Neural cell (in vitro differentiated cells): ENCODE measurements at regions not wholly inside any gene's neighbourhood (a gene's known extent, or its start where the extent isn't known, plus 50 kb on each side); places are given as distances from the start of the nearest gene placed in this dataset.
"Not testable (repeated sequence)": the region's sequence is repeated elsewhere in the genome, so short reads cannot be mapped to it uniquely, and the experiment has no call there.

Source experiments
- H2AFZ ChIP-seq: fragments of 200-600, 300-800 bp; sonication (generic), shearing (Covaris generic); 2 replicates; pipeline ENCODE4 v1.6.0; 2014; ENCODE audit warnings: low read depth, mild to moderate bottlenecking, antibody characterized with exemption, low read length, moderate library complexity
- H3F3A ChIP-seq: fragments of 200-600 bp; shearing (Covaris generic); 2 replicates; pipeline ENCODE4 v1.6.1; 2016; ENCODE audit warnings: mild to moderate bottlenecking, moderate library complexity, mixed read lengths, antibody characterized with exemption, low read length; ENCODE audit not compliant: insufficient read depth, poor library complexity, severe bottlenecking
- H3K27ac ChIP-seq: fragments of 200-600, 300-800 bp; sonication (generic), shearing (Covaris generic); 2 replicates; pipeline ENCODE4 v1.5.1; 2014; ENCODE audit warnings: mild to moderate bottlenecking, low read length, moderate library complexity
- H3K27me3 ChIP-seq: fragments of 300-800, 200-600 bp; sonication (generic), shearing (Covaris generic); 2 replicates; pipeline ENCODE4 v1.6.0; 2014; ENCODE audit warnings: mild to moderate bottlenecking, low read depth, low read length, moderate library complexity; ENCODE audit not compliant: insufficient read depth
- H3K36me3 ChIP-seq: fragments of 300-800, 200-600 bp; sonication (generic), shearing (Covaris generic); 2 replicates; pipeline ENCODE4 v1.5.1; 2014; ENCODE audit warnings: mild to moderate bottlenecking, antibody characterized with exemption, low read length, moderate library complexity; ENCODE audit not compliant: insufficient read depth
- H3K4me2 ChIP-seq: fragments of 300-800, 200-600 bp; sonication (generic), shearing (Covaris generic); 2 replicates; pipeline ENCODE4 v1.6.0; 2014; ENCODE audit warnings: mild to moderate bottlenecking, low read length
- H3K4me3 ChIP-seq: fragments of 300-800, 200-600 bp; sonication (generic), shearing (Covaris generic); 2 replicates; pipeline ENCODE4 v1.5.1; 2014; ENCODE audit warnings: mild to moderate bottlenecking, low read length, moderate library complexity
- H3K79me2 ChIP-seq: fragments of 200-600 bp; shearing (Covaris generic); replicated peaks from 2 replicates; pipeline ENCODE4 v1.6.0; 2014; ENCODE audit warnings: mild to moderate bottlenecking, low read length, moderate library complexity; ENCODE audit not compliant: insufficient read depth
- H3K9ac ChIP-seq: fragments of 300-800, 200-600 bp; sonication (generic), shearing (Covaris generic); 2 replicates; pipeline ENCODE4 v1.6.1; 2016; ENCODE audit warnings: mild to moderate bottlenecking, low read length, mixed read lengths
- H3K9me2 ChIP-seq: fragments of 200-600 bp; shearing (Covaris generic); 2 replicates; pipeline ENCODE4 v1.6.1; 2016; ENCODE audit warnings: mild to moderate bottlenecking, low read length, mixed read lengths; ENCODE audit not compliant: insufficient read depth
- H3K9me3 ChIP-seq: fragments of 200-600, 300-800 bp; sonication (generic), shearing (Covaris generic); 2 replicates; pipeline ENCODE4 v1.6.1; 2016; ENCODE audit warnings: mild to moderate bottlenecking, mixed run types, low read length, moderate library complexity, mixed read lengths
- H4K20me1 ChIP-seq: fragments of 200-600 bp; shearing (Covaris generic); 2 replicates; pipeline ENCODE4 v1.6.1; 2016; ENCODE audit warnings: mild to moderate bottlenecking, mixed run types; ENCODE audit not compliant: insufficient read depth
- CTCF ChIP-seq: fragments of 450-650 bp; IDR thresholded peaks from 2 replicates; pipeline ENCODE4 v1.5.1; 2014; ENCODE audit warnings: antibody characterized with exemption, mild to moderate bottlenecking, moderate library complexity; ENCODE audit not compliant: poor library complexity, severe bottlenecking
- EP300 ChIP-seq: fragments of 450-650 bp; conservative IDR thresholded peaks from 2 replicates; pipeline ENCODE4 v1.6.1; 2014; ENCODE audit warnings: antibody characterized with exemption, mild to moderate bottlenecking, moderate library complexity; ENCODE audit not compliant: poor library complexity, severe bottlenecking
- EZH2 ChIP-seq: fragments of 200-600, 300-800 bp; shearing (Covaris generic), sonication (generic); IDR thresholded peaks from 2 replicates; pipeline ENCODE4 v1.6.1; 2014; ENCODE audit warnings: antibody characterized with exemption, low read length, borderline replicate concordance, mild to moderate bottlenecking; ENCODE audit not compliant: insufficient read depth, poor library complexity, severe bottlenecking
- MXI1 ChIP-seq: fragments of 450-650 bp; conservative IDR thresholded peaks from 2 replicates; pipeline ENCODE4 v1.6.1; 2014; ENCODE audit warnings: antibody characterized with exemption, mild to moderate bottlenecking; ENCODE audit not compliant: poor library complexity, severe bottlenecking
- POLR2AphosphoS5 ChIP-seq: IDR thresholded peaks from 2 replicates; pipeline ENCODE4 v1.6.1; 2012
- RAD21 ChIP-seq: fragments of 450-650 bp; conservative IDR thresholded peaks from 2 replicates; pipeline ENCODE4 v1.6.1; 2014; ENCODE audit warnings: antibody characterized with exemption, mild to moderate bottlenecking, moderate library complexity
- REST ChIP-seq: IDR thresholded peaks from 2 replicates; pipeline ENCODE4 v1.6.1; 2012; ENCODE audit warnings: borderline replicate concordance
- SMC3 ChIP-seq: fragments of 450-650 bp; conservative IDR thresholded peaks from 2 replicates; pipeline ENCODE4 v1.6.1; 2014; ENCODE audit warnings: antibody characterized with exemption, mild to moderate bottlenecking, moderate library complexity; ENCODE audit not compliant: poor library complexity
- TAF1 ChIP-seq: IDR thresholded peaks from 2 replicates; pipeline ENCODE4 v1.6.1; 2012; ENCODE audit warnings: low read depth

- Histone ChIP-seq H3K9ac (no peak overlapping the region), H3K36me3 (no peaks in the 10 kb centered on the region), H3K27me3 (no peaks in the 10 kb centered on the region), H3K4me3 (no peak overlapping the region), H3K4me2 (no peak overlapping the region), H2AFZ (no peak overlapping the region), H3K9me2 (no peaks in the 10 kb centered on the region), H3F3A (no peaks in the 10 kb centered on the region), H4K20me1 (no peaks in the 10 kb centered on the region), H3K27ac (no peak overlapping the region), H3K79me2 (no peaks in the 10 kb centered on the region), H3K9me3 (no peaks in the 10 kb centered on the region)
- TF ChIP-seq POLR2AphosphoS5 (no peak), CTCF (no peak), MXI1 (no peak), RAD21 (no peak), REST (no peak), SMC3 (no peak), EZH2 (no peak), EP300 (no peak), TAF1 (no peak)
These were observed 111.5 kb downstream of the NPY start for GRCh38 chr7:24395512-24395911.

GRCh38 chr7:24396387-24396786 is 112.4 kb downstream of the NPY start:
- H3K27ac ChIP-seq, H3K79me2 ChIP-seq, H3K4me3 ChIP-seq, H3K9me3 ChIP-seq, H3F3A ChIP-seq, H4K20me1 ChIP-seq, H3K27me3 ChIP-seq, H3K9ac ChIP-seq, H3K9me2 ChIP-seq, H3K36me3 ChIP-seq, H3K4me2 ChIP-seq, H2AFZ ChIP-seq: not testable (repeated sequence)
